H1 (cell line): ENCODE measurements at regions not wholly inside any gene's neighbourhood (a gene's known extent, or its start where the extent isn't known, plus 50 kb on each side); places are given as distances from the start of the nearest gene placed in this dataset.

Experiments used
- CHD2 ChIP-seq: IDR thresholded peaks from 2 replicates; pipeline ENCODE4 v1.6.1; 2012; ENCODE audit warnings: low read length, improper control_type of control experiment
- KDM5A ChIP-seq: fragments of 200-600 bp; IDR thresholded peaks from 2 replicates; pipeline ENCODE4 v1.7.1; 2012; ENCODE audit warnings: mild to moderate bottlenecking, low read length, inconsistent platforms, mixed read lengths
- POLR2AphosphoS5 ChIP-seq: IDR thresholded peaks from 2 replicates; pipeline ENCODE4 v1.6.1; 2011; ENCODE audit warnings: low read depth, low read length

GRCh38 chr5:37902323-37902722, 62.5 kb upstream of the GDNF start (continued):
- TF ChIP-seq KDM5A, result no peak
- TF ChIP-seq POLR2AphosphoS5, result no peak
- no peak for TF ChIP-seq CHD2
